Glutamatergic neuron (in vitro differentiated cells): ENCODE measurements at regions not wholly inside any gene's neighbourhood (a gene's known extent, or its start where the extent isn't known, plus 50 kb on each side); places are given as distances from the start of the nearest gene placed in this dataset.

Experiments
- DNase-seq: peaks from one replicate; pipeline ENCODE4 v3.0.0; 2022
- H3K27ac Mint-ChIP-seq: one replicate; pipeline ENCODE4 v1.8.0; 2020; ENCODE audit warnings: mild to moderate bottlenecking, mixed read lengths, inconsistent platforms; ENCODE audit not compliant: unreplicated experiment
- H3K27me3 Mint-ChIP-seq: one replicate; pipeline ENCODE4 v1.8.0; 2020; ENCODE audit warnings: mild to moderate bottlenecking, moderate library complexity, mixed read lengths, inconsistent platforms; ENCODE audit not compliant: unreplicated experiment
- H3K36me3 Mint-ChIP-seq: one replicate; pipeline ENCODE4 v1.8.0; 2020; ENCODE audit warnings: mild to moderate bottlenecking, mixed read lengths, inconsistent platforms; ENCODE audit not compliant: unreplicated experiment
- H3K4me1 Mint-ChIP-seq: one replicate; pipeline ENCODE4 v1.8.0; 2020; ENCODE audit warnings: mild to moderate bottlenecking, low read depth, mixed read lengths, inconsistent platforms; ENCODE audit not compliant: unreplicated experiment
- H3K4me3 Mint-ChIP-seq: one replicate; pipeline ENCODE4 v1.8.0; 2020; ENCODE audit warnings: mild to moderate bottlenecking, mixed read lengths, inconsistent platforms; ENCODE audit not compliant: unreplicated experiment
- H3K9me3 Mint-ChIP-seq: one replicate; pipeline ENCODE4 v1.8.0; 2020; ENCODE audit warnings: mild to moderate bottlenecking, moderate library complexity, mixed read lengths, inconsistent platforms; ENCODE audit not compliant: unreplicated experiment
- CTCF ChIP-seq: fragments of 200-600 bp; sonication (generic); IDR thresholded peaks from one replicate; pipeline ENCODE4 v1.5.0; 2021; ENCODE audit not compliant: partially characterized antibody, unreplicated experiment

DNA sequence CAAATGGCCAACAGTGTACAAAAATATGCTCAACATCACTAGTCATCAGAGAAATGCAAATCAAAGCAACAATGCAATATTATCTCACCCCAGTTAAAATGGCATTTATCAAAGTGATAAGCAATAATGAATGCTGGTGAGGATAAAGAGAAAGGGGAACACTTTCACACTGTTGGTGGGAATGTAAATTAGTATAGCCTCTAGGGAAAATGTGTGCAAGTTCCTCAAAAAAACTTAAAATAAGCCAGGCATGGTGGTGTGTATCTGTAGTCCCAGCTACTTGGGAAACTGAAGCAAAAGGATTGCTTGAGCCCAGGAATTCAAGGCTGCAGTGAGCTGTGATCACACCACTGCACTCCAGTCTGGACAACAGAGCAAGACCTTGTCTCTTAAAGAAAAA, 572.1 kb downstream of the NLGN4X start:
- Mint-ChIP-seq H3K4me3 (no peak overlapping the region), H3K36me3 (no peaks in the 10 kb centered on the region), H3K27me3 (no peaks in the 10 kb centered on the region)

DNA sequence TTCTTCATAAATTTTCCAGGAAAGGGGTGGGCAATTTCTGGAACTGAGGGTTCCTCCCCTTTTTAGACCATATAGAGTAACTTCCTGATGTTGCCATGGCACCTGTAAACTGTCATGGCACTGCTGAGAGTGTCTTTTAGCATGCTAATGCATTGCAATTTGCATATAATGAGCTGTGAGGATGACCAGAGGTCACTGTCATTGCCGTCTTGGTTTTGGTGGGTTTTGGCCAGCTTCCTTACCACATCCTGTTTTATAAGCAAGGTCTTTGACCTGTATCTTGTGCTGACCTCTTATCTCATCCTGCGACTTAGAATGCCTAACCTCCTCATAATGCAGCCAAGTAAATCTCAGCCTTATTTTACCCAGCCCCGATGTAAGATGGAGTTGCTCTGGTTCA, 577.8 kb downstream of the NLGN4X start:
- peaks cover 2% of the 10 kb centered on the region for H3K27me3 Mint-ChIP-seq
- H3K27ac Mint-ChIP-seq: no peak overlapping the region
- no peak for DNase-seq
- no peak for TF ChIP-seq CTCF
- H3K9me3 Mint-ChIP-seq: peaks cover 3% of the 10 kb centered on the region
- H3K4me1 Mint-ChIP-seq: no peaks in the 10 kb centered on the region
- no peaks in the 10 kb centered on the region for H3K36me3 Mint-ChIP-seq
- no peak overlapping the region for H3K4me3 Mint-ChIP-seq

More for the DNA sequence above, 572.1 kb downstream of the NLGN4X start:
- Mint-ChIP-seq H3K4me1 (no peaks in the 10 kb centered on the region), H3K27ac (no peak overlapping the region), H3K9me3 (peaks cover 1% of the 10 kb centered on the region)
- TF ChIP-seq CTCF: no peak
- DNase-seq: no peak

DNA sequence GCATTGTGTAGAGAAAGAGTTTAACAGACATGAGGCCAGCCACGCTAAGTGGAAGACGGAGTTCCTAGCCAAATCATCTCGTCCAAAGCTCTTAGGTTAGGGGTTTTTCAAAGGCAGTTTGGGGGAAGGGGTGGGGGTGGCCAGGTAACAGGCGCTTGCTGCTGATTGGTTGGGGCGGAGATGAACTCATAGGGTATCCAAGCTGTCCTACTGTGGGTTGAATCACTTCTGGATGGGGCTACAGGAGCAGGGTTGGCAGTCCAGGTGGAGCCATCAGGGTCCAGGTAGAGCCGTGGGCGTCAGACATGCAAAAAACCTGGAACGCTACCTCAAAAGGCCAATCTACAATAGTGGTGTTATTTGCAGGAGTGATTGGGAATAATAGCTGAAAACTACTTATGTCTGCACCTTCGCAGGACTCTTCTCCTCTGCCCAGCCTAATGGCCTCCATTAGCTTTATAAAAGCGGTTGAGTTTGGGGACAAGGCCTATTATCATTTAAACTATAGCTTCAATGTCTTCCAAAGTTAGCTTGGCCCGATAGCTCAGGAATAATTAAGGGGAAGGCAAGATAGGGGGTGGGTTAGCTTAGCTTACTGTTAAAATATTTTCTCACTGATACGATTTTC, 579.6 kb downstream of the NLGN4X start:
- peaks cover 3% of the 10 kb centered on the region for H3K27me3 Mint-ChIP-seq
- H3K4me3 Mint-ChIP-seq: no peak overlapping the region
- H3K9me3 Mint-ChIP-seq: peaks cover 3% of the 10 kb centered on the region
- TF ChIP-seq CTCF: no peak
- H3K27ac Mint-ChIP-seq: no peak overlapping the region
- H3K4me1 Mint-ChIP-seq: no peaks in the 10 kb centered on the region
- DNase-seq: no peak
- H3K36me3 Mint-ChIP-seq: no peaks in the 10 kb centered on the region

DNA sequence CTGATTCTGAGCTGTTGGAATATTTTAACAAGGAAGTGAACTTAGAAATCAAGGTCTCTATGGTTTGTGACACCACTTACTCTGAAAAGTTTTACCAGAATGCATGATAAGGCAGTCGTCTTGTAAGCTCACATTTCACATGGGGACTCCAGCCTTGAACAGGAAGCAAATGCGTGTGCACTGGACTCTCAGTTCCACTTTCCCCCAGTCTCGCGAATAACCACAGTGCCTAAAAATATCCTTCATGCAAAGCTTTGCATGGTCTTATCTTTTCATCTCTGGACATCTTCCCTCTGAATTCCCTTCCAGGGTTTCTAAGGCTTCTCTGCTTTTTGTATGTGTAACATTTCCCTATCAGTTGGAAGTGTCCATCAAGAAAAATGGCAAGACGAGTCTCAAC, 581.8 kb downstream of the NLGN4X start:
- Mint-ChIP-seq H3K9me3 (peaks cover 3% of the 10 kb centered on the region), H3K27ac (no peak overlapping the region), H3K27me3 (peaks cover 4% of the 10 kb centered on the region), H3K36me3 (no peaks in the 10 kb centered on the region), H3K4me1 (no peaks in the 10 kb centered on the region), H3K4me3 (no peak overlapping the region)
- TF ChIP-seq CTCF: no peak
- no peak for DNase-seq

DNA sequence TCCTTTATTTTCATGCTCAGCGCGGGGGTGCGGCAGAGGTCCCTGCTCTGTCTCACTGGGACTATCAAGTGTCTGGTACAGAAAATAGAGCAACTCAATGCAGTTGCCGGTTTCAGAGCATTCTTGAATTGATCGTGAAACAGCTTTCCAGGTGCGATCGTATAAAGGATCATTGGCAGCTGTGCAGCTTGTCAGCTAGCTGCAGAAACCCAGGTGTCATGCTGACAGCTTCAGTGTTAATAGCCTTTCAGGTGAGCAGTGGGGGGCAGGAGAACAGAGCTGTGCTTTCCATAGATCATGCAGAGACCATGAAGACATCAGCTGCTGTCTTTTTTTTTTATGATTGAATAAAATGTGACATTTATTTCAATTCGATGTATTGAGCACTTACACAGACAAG, 583.9 kb downstream of the NLGN4X start:
- H3K27me3 Mint-ChIP-seq: peaks cover 4% of the 10 kb centered on the region

More for the DNA sequence above, 583.9 kb downstream of the NLGN4X start:
- no peak for TF ChIP-seq CTCF
- peaks cover 3% of the 10 kb centered on the region for H3K9me3 Mint-ChIP-seq
- no peaks in the 10 kb centered on the region for H3K36me3 Mint-ChIP-seq
- no peak overlapping the region for H3K4me3 Mint-ChIP-seq
- DNase-seq: peak; percentile 10
- no peaks in the 10 kb centered on the region for H3K4me1 Mint-ChIP-seq
- H3K27ac Mint-ChIP-seq: no peak overlapping the region
